ENCODE measurements at regions not wholly inside any gene's neighbourhood (a gene's known extent, or its start where the extent isn't known, plus 50 kb on each side); places are given as distances from the start of the nearest gene placed in this dataset.

GRCh38 chr4:79224777-79225104, 101.1 kb downstream of the NAA11 start:
- H3K27me3 ChIP-seq (ENCODE audit: control insufficient read depth, insufficient read depth, low read length), result no peaks in the 10 kb centered on the region
- H3K27ac ChIP-seq (ENCODE audit: low read depth, low read length), result no peak overlapping the region
- H3K4me1 ChIP-seq (ENCODE audit: control insufficient read depth, insufficient read depth, low read length), result no peaks in the 10 kb centered on the region
- DNase-seq (ENCODE audit: low read depth in 4 of 6, low spot score in 6 of 6), result no peak
- H3K36me3 ChIP-seq (ENCODE audit: control insufficient read depth, insufficient read depth, low read length), result no peaks in the 10 kb centered on the region
- WGBS (ENCODE audit: insufficient coverage), result no CpG with 5 or more reads among the region's 2 CpGs
- no peak overlapping the region for H3K4me3 ChIP-seq (ENCODE audit: low read depth, low read length)
- no peaks in the 10 kb centered on the region for H3K9me3 ChIP-seq (ENCODE audit: control insufficient read depth, insufficient read depth, low read length)

GRCh38 chr4:79223993-79224776, 101.7 kb downstream of the NAA11 start:
- Histone ChIP-seq H3K9me3 (ENCODE audit: control insufficient read depth, insufficient read depth, low read length) (no peaks in the 10 kb centered on the region), H3K27ac (ENCODE audit: low read depth, low read length) (no peak overlapping the region), H3K4me3 (ENCODE audit: low read depth, low read length) (no peak overlapping the region), H3K4me1 (ENCODE audit: control insufficient read depth, insufficient read depth, low read length) (no peaks in the 10 kb centered on the region), H3K36me3 (ENCODE audit: control insufficient read depth, insufficient read depth, low read length) (no peaks in the 10 kb centered on the region), H3K27me3 (ENCODE audit: control insufficient read depth, insufficient read depth, low read length) (no peaks in the 10 kb centered on the region)
- no peak for DNase-seq (ENCODE audit: low read depth in 4 of 6, low spot score in 6 of 6)
- 100% methylated on average over 2 of the region's 5 CpGs for WGBS (ENCODE audit: insufficient coverage)

GRCh38 chr4:79217025-79217424, 108.8 kb downstream of the NAA11 start:
- no peaks in the 10 kb centered on the region for H3K36me3 ChIP-seq (ENCODE audit: control insufficient read depth, insufficient read depth, low read length)
- no peak overlapping the region for H3K4me3 ChIP-seq (ENCODE audit: low read depth, low read length)
- H3K27ac ChIP-seq (ENCODE audit: low read depth, low read length), result no peak overlapping the region
- no peaks in the 10 kb centered on the region for H3K9me3 ChIP-seq (ENCODE audit: control insufficient read depth, insufficient read depth, low read length)
- no peaks in the 10 kb centered on the region for H3K27me3 ChIP-seq (ENCODE audit: control insufficient read depth, insufficient read depth, low read length)
- DNase-seq (ENCODE audit: low read depth in 4 of 6, low spot score in 6 of 6), result peak in 1 of 6 donors; percentile 43
- no peaks in the 10 kb centered on the region for H3K4me1 ChIP-seq (ENCODE audit: control insufficient read depth, insufficient read depth, low read length)

DNA sequence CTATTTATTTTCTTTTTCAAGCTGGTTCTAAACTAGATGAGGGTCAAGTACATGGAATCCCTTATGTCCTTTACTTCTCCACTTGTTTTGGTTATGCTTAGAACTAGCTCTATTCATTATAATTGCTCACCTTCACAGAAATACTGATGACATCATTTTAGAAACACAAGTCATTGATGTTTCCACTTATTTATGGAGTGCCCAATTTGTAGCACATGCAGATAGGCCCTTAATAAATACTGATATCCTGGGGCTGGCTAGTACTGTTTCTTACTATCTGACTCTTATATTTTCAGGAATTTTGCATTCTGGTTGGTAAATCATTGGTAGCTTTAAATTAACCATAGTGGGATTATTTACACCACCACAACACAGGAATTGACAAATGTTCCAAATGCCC, 112.2 kb downstream of the NAA11 start:
- H3K4me3 ChIP-seq (ENCODE audit: low read depth, low read length), result no peak overlapping the region
- no peaks in the 10 kb centered on the region for H3K9me3 ChIP-seq (ENCODE audit: control insufficient read depth, insufficient read depth, low read length)
- H3K27me3 ChIP-seq (ENCODE audit: control insufficient read depth, insufficient read depth, low read length), result no peaks in the 10 kb centered on the region
- no peak for DNase-seq (ENCODE audit: low read depth in 4 of 6, low spot score in 6 of 6)
- H3K36me3 ChIP-seq (ENCODE audit: control insufficient read depth, insufficient read depth, low read length), result no peaks in the 10 kb centered on the region
- H3K27ac ChIP-seq (ENCODE audit: low read depth, low read length), result no peak overlapping the region
- no peaks in the 10 kb centered on the region for H3K4me1 ChIP-seq (ENCODE audit: control insufficient read depth, insufficient read depth, low read length)

DNA sequence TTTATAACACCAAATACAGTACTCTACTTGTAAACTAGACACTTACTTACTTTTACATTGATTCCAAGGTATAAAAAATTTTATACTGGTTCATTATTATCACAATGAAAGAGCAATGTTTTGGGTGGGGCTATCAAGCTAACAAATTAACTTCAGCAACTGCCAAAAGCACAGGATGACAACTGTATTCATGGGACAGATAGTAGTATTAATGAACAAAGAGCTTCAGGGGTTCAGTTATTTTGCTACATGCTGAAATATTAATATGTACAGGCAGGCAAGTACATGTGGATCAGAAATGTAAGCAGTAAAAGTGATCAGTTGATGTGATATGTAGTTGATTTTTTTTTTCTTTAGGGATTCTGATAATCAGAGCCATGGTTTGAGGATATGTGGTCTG, 112.9 kb downstream of the NAA11 start:
- H3K4me3 ChIP-seq (ENCODE audit: low read depth, low read length), result no peak overlapping the region
- no peaks in the 10 kb centered on the region for H3K27me3 ChIP-seq (ENCODE audit: control insufficient read depth, insufficient read depth, low read length)
- H3K4me1 ChIP-seq (ENCODE audit: control insufficient read depth, insufficient read depth, low read length), result no peaks in the 10 kb centered on the region
- no peak for DNase-seq (ENCODE audit: low read depth in 4 of 6, low spot score in 6 of 6)
- H3K27ac ChIP-seq (ENCODE audit: low read depth, low read length), result no peak overlapping the region
- H3K9me3 ChIP-seq (ENCODE audit: control insufficient read depth, insufficient read depth, low read length), result no peaks in the 10 kb centered on the region
- no peaks in the 10 kb centered on the region for H3K36me3 ChIP-seq (ENCODE audit: control insufficient read depth, insufficient read depth, low read length)

GRCh38 chr4:79212311-79212710, 113.5 kb downstream of the NAA11 start:
- H3K4me3 ChIP-seq (ENCODE audit: low read depth, low read length), result no peak overlapping the region
- no peak overlapping the region for H3K27ac ChIP-seq (ENCODE audit: low read depth, low read length)
- H3K9me3 ChIP-seq (ENCODE audit: control insufficient read depth, insufficient read depth, low read length), result no peaks in the 10 kb centered on the region
- no peaks in the 10 kb centered on the region for H3K4me1 ChIP-seq (ENCODE audit: control insufficient read depth, insufficient read depth, low read length)
- no peaks in the 10 kb centered on the region for H3K27me3 ChIP-seq (ENCODE audit: control insufficient read depth, insufficient read depth, low read length)
- no peak for DNase-seq (ENCODE audit: low read depth in 4 of 6, low spot score in 6 of 6)
- no peaks in the 10 kb centered on the region for H3K36me3 ChIP-seq (ENCODE audit: control insufficient read depth, insufficient read depth, low read length)
- 100% methylated on average over 2 of the region's 4 CpGs for WGBS (ENCODE audit: insufficient coverage)

GRCh38 chr4:79211490-79211889, 114.4 kb downstream of the NAA11 start:
- H3K36me3 ChIP-seq (ENCODE audit: control insufficient read depth, insufficient read depth, low read length), result no peaks in the 10 kb centered on the region
- no peaks in the 10 kb centered on the region for H3K27me3 ChIP-seq (ENCODE audit: control insufficient read depth, insufficient read depth, low read length)
- no peak overlapping the region for H3K4me3 ChIP-seq (ENCODE audit: low read depth, low read length)
- WGBS (ENCODE audit: insufficient coverage), result no CpG with 5 or more reads among the region's 3 CpGs
- peak in 2 of 6 donors; percentile 58 to 96 for DNase-seq (ENCODE audit: low read depth in 4 of 6, low spot score in 6 of 6)
- no peaks in the 10 kb centered on the region for H3K4me1 ChIP-seq (ENCODE audit: control insufficient read depth, insufficient read depth, low read length)
- no peak overlapping the region for H3K27ac ChIP-seq (ENCODE audit: low read depth, low read length)
- no peaks in the 10 kb centered on the region for H3K9me3 ChIP-seq (ENCODE audit: control insufficient read depth, insufficient read depth, low read length)

GRCh38 chr4:79210636-79211049, 115.2 kb downstream of the NAA11 start:
- Histone ChIP-seq H3K36me3 (ENCODE audit: control insufficient read depth, insufficient read depth, low read length) (no peaks in the 10 kb centered on the region), H3K9me3 (ENCODE audit: control insufficient read depth, insufficient read depth, low read length) (no peaks in the 10 kb centered on the region), H3K4me1 (ENCODE audit: control insufficient read depth, insufficient read depth, low read length) (no peaks in the 10 kb centered on the region), H3K4me3 (ENCODE audit: low read depth, low read length) (no peak overlapping the region), H3K27me3 (ENCODE audit: control insufficient read depth, insufficient read depth, low read length) (no peaks in the 10 kb centered on the region), H3K27ac (ENCODE audit: low read depth, low read length) (no peak overlapping the region)
- 100% methylated on average over 3 of the region's 7 CpGs for whole genome bisulfite sequencing (ENCODE audit: insufficient coverage)
- DNase-seq (ENCODE audit: low read depth in 4 of 6, low spot score in 6 of 6), result no peak

DNA sequence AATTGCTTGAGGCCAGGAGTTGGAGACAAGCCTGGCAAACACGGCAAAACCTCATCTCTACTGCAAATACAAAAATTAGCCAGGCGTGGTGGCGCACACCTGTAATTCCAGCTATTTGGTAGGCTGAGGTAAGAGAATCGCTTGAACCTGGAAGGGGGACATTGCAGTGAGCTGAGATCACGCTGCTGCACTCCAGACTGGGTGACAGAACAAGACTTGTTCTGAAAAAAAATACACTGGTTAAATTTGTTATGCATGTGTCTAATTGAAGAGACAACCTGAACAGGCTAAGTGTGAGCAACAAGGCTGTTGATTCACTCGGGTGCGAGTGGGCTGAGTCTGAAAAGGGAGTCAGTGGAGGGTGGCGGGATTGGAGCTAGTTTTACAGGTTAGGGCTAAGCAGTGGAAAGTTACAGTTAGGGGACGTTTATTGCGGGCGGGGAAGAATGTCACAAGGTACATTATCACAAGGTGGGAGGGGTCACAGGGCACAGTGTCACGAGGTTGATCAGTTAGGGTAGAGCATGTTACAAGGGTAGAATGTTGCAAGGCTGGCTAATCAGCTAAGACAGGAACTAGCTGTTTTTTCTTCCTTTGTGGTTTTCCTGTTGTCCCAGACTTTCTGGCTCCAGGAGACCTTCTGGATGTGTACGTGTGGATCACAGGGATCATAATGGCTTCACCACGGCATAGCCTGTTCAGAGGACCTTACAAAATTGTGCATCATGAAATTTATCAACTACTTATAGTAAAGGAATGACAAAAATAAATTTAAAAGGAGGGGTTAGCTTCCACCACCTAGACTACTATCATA, 115.8 kb downstream of the NAA11 start:
- DNase-seq (ENCODE audit: low read depth in 4 of 6, low spot score in 6 of 6), result no peak
- 89% methylated on average over 11 of the region's 14 CpGs for WGBS (ENCODE audit: insufficient coverage)
- Histone ChIP-seq H3K27me3 (ENCODE audit: control insufficient read depth, insufficient read depth, low read length) (no peaks in the 10 kb centered on the region), H3K27ac (ENCODE audit: low read depth, low read length) (no peak overlapping the region), H3K4me3 (ENCODE audit: low read depth, low read length) (no peak overlapping the region), H3K4me1 (ENCODE audit: control insufficient read depth, insufficient read depth, low read length) (no peaks in the 10 kb centered on the region), H3K36me3 (ENCODE audit: control insufficient read depth, insufficient read depth, low read length) (no peaks in the 10 kb centered on the region), H3K9me3 (ENCODE audit: control insufficient read depth, insufficient read depth, low read length) (no peaks in the 10 kb centered on the region)

DNA sequence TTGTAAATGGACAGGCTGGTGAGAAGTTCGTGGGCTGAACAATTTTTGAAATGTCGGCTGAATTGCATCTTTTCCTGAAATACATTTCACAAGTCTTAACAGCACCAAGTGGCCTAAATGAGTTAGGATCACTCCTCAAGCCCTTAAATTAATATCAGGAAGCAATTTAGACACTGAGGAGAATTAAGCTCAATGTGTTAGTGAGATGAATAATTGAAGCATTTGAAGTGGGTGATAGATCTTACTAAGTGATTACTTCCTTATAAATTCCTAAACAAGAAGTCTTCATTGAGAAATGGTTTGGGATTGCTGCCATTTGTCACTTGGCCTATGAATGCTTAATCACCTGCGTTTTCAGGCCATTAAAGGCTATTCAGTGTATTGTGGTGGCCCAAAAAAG, 116.8 kb downstream of the NAA11 start:
- DNase-seq (ENCODE audit: low read depth in 4 of 6, low spot score in 6 of 6), result peak in 1 of 6 donors; percentile 23
- no CpG with 5 or more reads among the region's 3 CpGs for WGBS (ENCODE audit: insufficient coverage)
- Histone ChIP-seq H3K36me3 (ENCODE audit: control insufficient read depth, insufficient read depth, low read length) (no peaks in the 10 kb centered on the region), H3K4me3 (ENCODE audit: low read depth, low read length) (no peak overlapping the region), H3K27ac (ENCODE audit: low read depth, low read length) (no peak overlapping the region), H3K9me3 (ENCODE audit: control insufficient read depth, insufficient read depth, low read length) (no peaks in the 10 kb centered on the region), H3K4me1 (ENCODE audit: control insufficient read depth, insufficient read depth, low read length) (no peaks in the 10 kb centered on the region), H3K27me3 (ENCODE audit: control insufficient read depth, insufficient read depth, low read length) (no peaks in the 10 kb centered on the region)
